GM12878 (cell line): ENCODE measurements at regions not wholly inside any gene's neighbourhood (a gene's known extent, or its start where the extent isn't known, plus 50 kb on each side); places are given as distances from the start of the nearest gene placed in this dataset.
"Not testable (repeated sequence)": the region's sequence is repeated elsewhere in the genome, so short reads cannot be mapped to it uniquely, and the experiment has no call there.

Experiments
- CEBPB ChIP-seq, 2 experiments: fragments of 150-350 bp in 1 of 2; IDR thresholded peaks; 2 replicates each; pipeline ENCODE4 v1.6.1; 2012 to 2014; ENCODE audit warnings: low read depth in 2 of 2, low read length in 2 of 2, borderline replicate concordance in 1 of 2, inconsistent platforms in 1 of 2
- CTCF ChIP-seq, 3 experiments: IDR thresholded peaks in 2 of 3; conservative IDR thresholded peaks in 1 of 3; 2 replicates each; pipeline ENCODE4 v1.5.1; 2011; ENCODE audit warnings: low read depth in 3 of 3, low read length in 3 of 3, mild to moderate bottlenecking in 3 of 3, control low read depth in 2 of 3, moderate library complexity in 2 of 3, inconsistent platforms in 1 of 3, mixed read lengths in 1 of 3; ENCODE audit not compliant: control insufficient read depth in 2 of 3, insufficient read depth in 1 of 3; ENCODE audit errors: extremely low read depth in 1 of 3
- FOXM1 ChIP-seq: IDR thresholded peaks from 2 replicates; pipeline ENCODE4 v1.6.1; 2012; ENCODE audit warnings: low read depth, mild to moderate bottlenecking, inconsistent platforms, low read length, moderate library complexity
- HDAC6 ChIP-seq: fragments of 200-600 bp; sonication (generic); IDR thresholded peaks from one replicate; pipeline ENCODE4 v1.8.0; 2017; ENCODE audit warnings: antibody characterized with exemption; ENCODE audit not compliant: unreplicated experiment
- JUNB ChIP-seq: IDR thresholded peaks from 2 replicates; pipeline ENCODE4 v1.6.1; 2016; ENCODE audit warnings: antibody characterized with exemption, mild to moderate bottlenecking
- MTA2 ChIP-seq: fragments of 450-650 bp; IDR thresholded peaks from 2 replicates; pipeline ENCODE4 v1.6.1; 2016; ENCODE audit warnings: low read depth, mild to moderate bottlenecking, moderate library complexity
- POLR2A ChIP-seq: IDR thresholded peaks from 2 replicates; pipeline ENCODE4 v1.6.1; 2011; ENCODE audit warnings: low read depth, mild to moderate bottlenecking, low read length
- POLR2AphosphoS5 ChIP-seq: IDR thresholded peaks from 2 replicates; pipeline ENCODE4 v1.6.1; 2011; ENCODE audit warnings: mild to moderate bottlenecking, low read length, inconsistent platforms
- SP1 ChIP-seq: IDR thresholded peaks from one replicate; pipeline ENCODE4 v1.6.1; 2011; ENCODE audit warnings: low read depth, low read length
- SREBF2 ChIP-seq: IDR thresholded peaks from 2 replicates; pipeline ENCODE4 v1.6.1; 2012; ENCODE audit warnings: mild to moderate bottlenecking, low read length
- TCF7 ChIP-seq: IDR thresholded peaks from 2 replicates; pipeline ENCODE4 v1.6.1; 2014; ENCODE audit warnings: antibody characterized with exemption, borderline replicate concordance
- USF2 ChIP-seq: IDR thresholded peaks from 2 replicates; pipeline ENCODE4 v1.6.1; 2011; ENCODE audit warnings: low read depth, low read length, improper control_type of control experiment, borderline replicate concordance
- YY1 ChIP-seq: IDR thresholded peaks from 2 replicates; pipeline ENCODE4 v1.6.1; 2011; ENCODE audit warnings: low read depth, mild to moderate bottlenecking, low read length
- ZNF217 ChIP-seq: fragments of 450-650 bp; IDR thresholded peaks from 2 replicates; pipeline ENCODE4 v1.6.1; 2017; ENCODE audit warnings: antibody characterized with exemption, mild to moderate bottlenecking

GRCh38 chr14:106153362-106153955, 627.1 kb downstream of the TMEM121 start:
- not testable (repeated sequence) for TF ChIP-seq TCF7; CEBPB (IDR thresholded peaks at IDR 0.05; ENCODE audit: borderline replicate concordance in 1 of 2, low read depth in 2 of 2, low read length in 2 of 2); POLR2AphosphoS5; ZNF217; MTA2; USF2; SP1; HDAC6; POLR2A; JUNB; FOXM1; SREBF2; YY1
- peak; percentile 42 to 59 (median 50); a peak in 4 of 6 replicates for TF ChIP-seq CTCF (IDR thresholded peaks at IDR 0.05 in 2 of 3, conservative IDR thresholded peaks at IDR 0.05 in 1 of 3; ENCODE audit: control insufficient read depth in 2 of 3, extremely low read depth in 1 of 3, insufficient read depth in 1 of 3, low read depth in 3 of 3, low read length in 3 of 3)
